ENCODE measurements at regions not wholly inside any gene's neighbourhood (a gene's known extent, or its start where the extent isn't known, plus 50 kb on each side); places are given as distances from the start of the nearest gene placed in this dataset.

- Histone ChIP-seq H3K27me3 (no peaks in the 10 kb centered on the region), H3K36me3 (no peaks in the 10 kb centered on the region), H3K9me3 (peaks cover 0 to 12% (median 0%) of the 10 kb centered on the region in 4 donors), H3K4me1 (no peaks in the 10 kb centered on the region), H3K4me3 (no peak overlapping the region), H3K27ac (no peak overlapping the region)
- no peak for DNase-seq (ENCODE audit: low spot score in 2 of 2)
- WGBS, 2 donors = 44 to 56% methylated on average over 1 of the region's 1 CpG
- TF ChIP-seq POLR2A (IDR thresholded peaks at IDR 0.05) = no peak
- TF ChIP-seq, protein P1, sequence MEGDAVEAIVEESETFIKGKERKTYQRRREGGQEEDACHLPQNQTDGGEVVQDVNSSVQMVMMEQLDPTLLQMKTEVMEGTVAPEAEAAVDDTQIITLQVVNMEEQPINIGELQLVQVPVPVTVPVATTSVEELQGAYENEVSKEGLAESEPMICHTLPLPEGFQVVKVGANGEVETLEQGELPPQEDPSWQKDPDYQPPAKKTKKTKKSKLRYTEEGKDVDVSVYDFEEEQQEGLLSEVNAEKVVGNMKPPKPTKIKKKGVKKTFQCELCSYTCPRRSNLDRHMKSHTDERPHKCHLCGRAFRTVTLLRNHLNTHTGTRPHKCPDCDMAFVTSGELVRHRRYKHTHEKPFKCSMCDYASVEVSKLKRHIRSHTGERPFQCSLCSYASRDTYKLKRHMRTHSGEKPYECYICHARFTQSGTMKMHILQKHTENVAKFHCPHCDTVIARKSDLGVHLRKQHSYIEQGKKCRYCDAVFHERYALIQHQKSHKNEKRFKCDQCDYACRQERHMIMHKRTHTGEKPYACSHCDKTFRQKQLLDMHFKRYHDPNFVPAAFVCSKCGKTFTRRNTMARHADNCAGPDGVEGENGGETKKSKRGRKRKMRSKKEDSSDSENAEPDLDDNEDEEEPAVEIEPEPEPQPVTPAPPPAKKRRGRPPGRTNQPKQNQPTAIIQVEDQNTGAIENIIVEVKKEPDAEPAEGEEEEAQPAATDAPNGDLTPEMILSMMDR (IDR thresholded peaks at IDR 0.05) = no peak
These were observed 916.6 kb downstream of the SLC4A3 start for GRCh38 chr2:220544049-220544448.

DNA sequence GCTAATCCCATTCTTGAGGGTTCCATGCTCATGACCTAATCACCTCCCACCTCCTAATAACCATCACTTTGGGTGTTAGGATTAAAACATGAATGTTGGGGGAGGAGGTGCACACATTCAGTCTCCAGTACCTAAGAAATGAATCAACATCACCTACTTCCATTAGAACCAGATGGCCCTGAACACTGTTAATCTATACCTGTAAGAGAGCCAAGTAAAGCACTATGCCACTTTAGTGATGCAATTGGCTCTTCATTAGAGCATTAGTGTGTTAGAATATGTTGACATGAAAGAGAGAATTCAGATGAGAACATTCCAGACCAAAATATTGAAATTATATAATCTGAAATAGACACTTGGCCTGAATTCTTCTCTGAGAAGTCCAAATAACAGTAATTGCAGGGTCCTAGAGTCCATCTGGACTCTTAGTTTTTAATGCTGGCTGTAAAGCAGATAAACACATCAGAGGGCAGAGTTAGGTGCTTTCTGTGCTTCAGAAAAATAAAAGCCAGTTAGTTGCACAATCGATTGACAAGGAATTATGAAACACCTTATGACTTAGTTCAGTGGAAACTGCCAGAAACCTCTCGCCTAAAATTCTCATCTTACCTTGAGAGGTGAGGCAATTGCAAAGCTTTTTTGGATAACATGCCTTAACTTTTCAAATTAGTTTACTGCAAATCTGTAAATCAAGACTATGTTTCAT lies 923.7 kb downstream of the SLC4A3 start:
- WGBS, 2 donors = 80 to 81% methylated on average over 2 of the region's 2 CpGs
- H3K9me3 ChIP-seq = no peaks in the 10 kb centered on the region
- no peak overlapping the region for H3K4me3 ChIP-seq
- no peaks in the 10 kb centered on the region for H3K27me3 ChIP-seq
- TF ChIP-seq POLR2A (IDR thresholded peaks at IDR 0.05) (no peak), EP300 (IDR thresholded peaks at IDR 0.05) (no peak)
- TF ChIP-seq, protein P1 (IDR thresholded peaks at IDR 0.05) = no peak
- H3K27ac ChIP-seq = no peak overlapping the region
- no peak for DNase-seq (ENCODE audit: low spot score in 2 of 2)
- no peaks in the 10 kb centered on the region for H3K4me1 ChIP-seq
- no peaks in the 10 kb centered on the region for H3K36me3 ChIP-seq

GRCh38 chr2:220552790-220553535 lies 925.5 kb downstream of the SLC4A3 start:
- no peaks in the 10 kb centered on the region for H3K36me3 ChIP-seq
- DNase-seq (ENCODE audit: low spot score in 2 of 2) = no peak
- no peaks in the 10 kb centered on the region for H3K9me3 ChIP-seq
- WGBS, 2 donors = 83 to 91% methylated on average over 7 of the region's 7 CpGs
- TF ChIP-seq EP300 (IDR thresholded peaks at IDR 0.05) (no peak), POLR2A (IDR thresholded peaks at IDR 0.05) (no peak)
- TF ChIP-seq, protein P1 (IDR thresholded peaks at IDR 0.05) = no peak
- H3K27ac ChIP-seq = no peak overlapping the region
- H3K27me3 ChIP-seq = no peaks in the 10 kb centered on the region
- no peak overlapping the region for H3K4me3 ChIP-seq
- no peaks in the 10 kb centered on the region for H3K4me1 ChIP-seq

GRCh38 chr2:220555961-220556630 lies 928.7 kb downstream of the SLC4A3 start:
- H3K36me3 ChIP-seq = no peaks in the 10 kb centered on the region
- no peaks in the 10 kb centered on the region for H3K4me1 ChIP-seq
- DNase-seq (ENCODE audit: low spot score in 2 of 2) = no peak
- H3K27me3 ChIP-seq = no peaks in the 10 kb centered on the region
- no peak overlapping the region for H3K27ac ChIP-seq
- 88 to 90% methylated on average over 3 of the region's 3 CpGs for WGBS, 2 donors
- peaks cover 0 to 4% (median 0%) of the 10 kb centered on the region in 4 donors for H3K9me3 ChIP-seq
- H3K4me3 ChIP-seq = no peak overlapping the region
- TF ChIP-seq EP300 (IDR thresholded peaks at IDR 0.05) = no peak
- TF ChIP-seq POLR2A (IDR thresholded peaks at IDR 0.05) = no peak
- TF ChIP-seq, protein P1 (IDR thresholded peaks at IDR 0.05) = no peak

- no peak overlapping the region for H3K27ac ChIP-seq
- H3K9me3 ChIP-seq = peaks cover 0 to 4% (median 0%) of the 10 kb centered on the region in 4 donors
- DNase-seq (ENCODE audit: low spot score in 2 of 2) = no peak
- H3K4me1 ChIP-seq = no peaks in the 10 kb centered on the region
- H3K27me3 ChIP-seq = no peaks in the 10 kb centered on the region
- WGBS, 2 donors = 50 to 69% methylated on average over 1 of the region's 1 CpG
- TF ChIP-seq EP300 (IDR thresholded peaks at IDR 0.05) = no peak
- no peak for TF ChIP-seq POLR2A (IDR thresholded peaks at IDR 0.05)
- TF ChIP-seq, protein P1 (IDR thresholded peaks at IDR 0.05) = no peak
- no peaks in the 10 kb centered on the region for H3K36me3 ChIP-seq
- H3K4me3 ChIP-seq = no peak overlapping the region
These were observed 929.2 kb downstream of the SLC4A3 start for GRCh38 chr2:220556658-220557057.
